Adrenal gland (tissue), 5 donors: ENCODE measurements at regions not wholly inside any gene's neighbourhood (a gene's known extent, or its start where the extent isn't known, plus 50 kb on each side); places are given as distances from the start of the nearest gene placed in this dataset.

Experiments used
- POLR2A ChIP-seq, 2 donors: fragments of 450-650 bp; IDR thresholded peaks; one replicate each; pipeline ENCODE4 v1.6.1; 2017; ENCODE audit warnings: antibody characterized with exemption in 2 of 2, mild to moderate bottlenecking in 2 of 2, moderate library complexity in 1 of 2
- TF ChIP-seq, protein P1 (sequence below), 6 experiments: fragments of 450-650 bp in 4 of 6; fragments of 200-600 bp in 2 of 6; sonication (generic) in 1 of 6; IDR thresholded peaks; 1 replicate in 5 of 6; 2 replicates in 1 of 6; pipeline versions ENCODE4 v1.5.1 to v1.8.0; 2016 to 2021; ENCODE audit warnings: antibody characterized with exemption in 6 of 6, mild to moderate bottlenecking in 2 of 6, moderate library complexity in 1 of 6
- donor health status: DM: no; HTN: no; CAD: no.

DNA sequence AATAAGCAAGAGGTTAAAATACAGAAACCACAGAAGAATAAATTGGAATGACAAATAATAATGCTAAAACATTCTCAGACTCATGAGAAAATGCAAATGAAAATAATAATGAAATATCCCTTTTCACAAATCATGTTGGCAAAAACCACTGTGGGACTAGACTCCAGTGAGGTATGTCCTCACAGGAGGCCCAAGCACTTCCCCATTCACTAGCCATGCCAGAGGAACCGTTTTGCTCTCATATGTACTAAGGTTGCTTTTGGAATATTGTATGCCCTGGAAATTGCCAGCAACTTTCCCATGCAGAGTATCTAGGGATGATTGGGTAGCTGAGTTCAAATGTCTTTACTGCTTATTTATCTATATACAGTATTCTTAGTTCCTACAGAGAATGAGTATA is 106.2 kb upstream of the CHORDC1 start:
- TF ChIP-seq, protein P1, sequence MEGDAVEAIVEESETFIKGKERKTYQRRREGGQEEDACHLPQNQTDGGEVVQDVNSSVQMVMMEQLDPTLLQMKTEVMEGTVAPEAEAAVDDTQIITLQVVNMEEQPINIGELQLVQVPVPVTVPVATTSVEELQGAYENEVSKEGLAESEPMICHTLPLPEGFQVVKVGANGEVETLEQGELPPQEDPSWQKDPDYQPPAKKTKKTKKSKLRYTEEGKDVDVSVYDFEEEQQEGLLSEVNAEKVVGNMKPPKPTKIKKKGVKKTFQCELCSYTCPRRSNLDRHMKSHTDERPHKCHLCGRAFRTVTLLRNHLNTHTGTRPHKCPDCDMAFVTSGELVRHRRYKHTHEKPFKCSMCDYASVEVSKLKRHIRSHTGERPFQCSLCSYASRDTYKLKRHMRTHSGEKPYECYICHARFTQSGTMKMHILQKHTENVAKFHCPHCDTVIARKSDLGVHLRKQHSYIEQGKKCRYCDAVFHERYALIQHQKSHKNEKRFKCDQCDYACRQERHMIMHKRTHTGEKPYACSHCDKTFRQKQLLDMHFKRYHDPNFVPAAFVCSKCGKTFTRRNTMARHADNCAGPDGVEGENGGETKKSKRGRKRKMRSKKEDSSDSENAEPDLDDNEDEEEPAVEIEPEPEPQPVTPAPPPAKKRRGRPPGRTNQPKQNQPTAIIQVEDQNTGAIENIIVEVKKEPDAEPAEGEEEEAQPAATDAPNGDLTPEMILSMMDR (IDR thresholded peaks at IDR 0.05), result no peak
- TF ChIP-seq POLR2A (IDR thresholded peaks at IDR 0.05), result no peak
